Fibroblast of villous mesenchyme (primary cell): ENCODE measurements at regions not wholly inside any gene's neighbourhood (a gene's known extent, or its start where the extent isn't known, plus 50 kb on each side); places are given as distances from the start of the nearest gene placed in this dataset.

Source experiments
- DNase-seq: peaks from one replicate; pipeline ENCODE4 v3.0.0-alpha.2; 2010; ENCODE audit warnings: low read depth
- H3K4me3 ChIP-seq: 2 replicates; pipeline ENCODE4 v1.5.1; 2011; ENCODE audit warnings: low read depth, mild to moderate bottlenecking, low read length
- CTCF ChIP-seq: IDR thresholded peaks from 2 replicates; pipeline ENCODE4 v1.5.1; 2012; ENCODE audit warnings: low read depth, mild to moderate bottlenecking, low read length; ENCODE audit not compliant: insufficient read depth

- no peak for DNase-seq
- no peak overlapping the region for H3K4me3 ChIP-seq
- no peak for TF ChIP-seq CTCF
Measured at GRCh38 chr7:83306502-83306901, 143.8 kb upstream of the PCLO start.

- peak; percentile 4 for DNase-seq
- no peak overlapping the region for H3K4me3 ChIP-seq
- TF ChIP-seq CTCF, result no peak
Measured at GRCh38 chr7:83305027-83305426, 142.3 kb upstream of the PCLO start.

- no peak overlapping the region for H3K4me3 ChIP-seq
- peak; percentile 7 for DNase-seq
- TF ChIP-seq CTCF, result no peak
Measured at GRCh38 chr7:83301416-83301815, 138.7 kb upstream of the PCLO start.

GRCh38 chr7:83290211-83290610, 127.5 kb upstream of the PCLO start:
- no peak for DNase-seq
- no peak overlapping the region for H3K4me3 ChIP-seq
- no peak for TF ChIP-seq CTCF

- DNase-seq, result no peak
- no peak for TF ChIP-seq CTCF
- H3K4me3 ChIP-seq, result no peak overlapping the region
Measured at GRCh38 chr7:83289419-83289993, 126.8 kb upstream of the PCLO start.

GRCh38 chr7:83280671-83281070, 118.0 kb upstream of the PCLO start:
- no peak for TF ChIP-seq CTCF
- no peak for DNase-seq
- H3K4me3 ChIP-seq, result no peak overlapping the region

- DNase-seq, result no peak
- TF ChIP-seq CTCF, result no peak
- H3K4me3 ChIP-seq, result no peak overlapping the region
Measured at GRCh38 chr7:83276250-83276649, 113.6 kb upstream of the PCLO start.
